Upper lobe of left lung (tissue), 4 donors: ENCODE measurements at regions not wholly inside any gene's neighbourhood (a gene's known extent, or its start where the extent isn't known, plus 50 kb on each side); places are given as distances from the start of the nearest gene placed in this dataset.

Experiments
- POLR2A ChIP-seq, 4 donors: fragments of 450-650 bp; IDR thresholded peaks; one replicate each; pipeline ENCODE4 v1.5.1; 2016 to 2017; ENCODE audit warnings: antibody characterized with exemption in 4 of 4, mild to moderate bottlenecking in 2 of 4
- TF ChIP-seq, protein P1 (sequence below), 6 experiments: fragments of 450-650 bp in 4 of 6; fragments of 200-600 bp in 2 of 6; sonication (generic) in 2 of 6; IDR thresholded peaks; one replicate each; pipeline ENCODE4 v1.5.1; 2016 to 2019; ENCODE audit warnings: antibody characterized with exemption in 6 of 6

DNA sequence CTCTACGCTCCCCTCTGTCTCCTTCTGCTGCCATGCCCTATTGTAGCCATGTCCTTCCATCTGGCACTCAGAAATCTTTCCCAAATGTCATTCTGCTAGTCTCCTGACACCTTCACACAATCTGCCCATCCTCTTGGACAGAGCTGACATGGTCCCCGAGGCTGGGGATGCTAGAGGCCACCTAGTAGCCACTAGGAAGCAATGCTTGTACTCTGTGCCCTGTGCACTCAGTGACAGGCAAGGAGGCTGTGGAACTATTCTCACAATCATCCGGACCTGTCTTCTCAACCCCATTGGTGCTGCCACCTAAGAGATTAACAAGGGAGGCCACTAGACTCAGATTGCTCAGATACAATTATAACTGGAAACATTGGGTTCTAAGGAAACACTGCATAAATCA is 112.6 kb upstream of the TMEM164 start:
- TF ChIP-seq, protein P1, sequence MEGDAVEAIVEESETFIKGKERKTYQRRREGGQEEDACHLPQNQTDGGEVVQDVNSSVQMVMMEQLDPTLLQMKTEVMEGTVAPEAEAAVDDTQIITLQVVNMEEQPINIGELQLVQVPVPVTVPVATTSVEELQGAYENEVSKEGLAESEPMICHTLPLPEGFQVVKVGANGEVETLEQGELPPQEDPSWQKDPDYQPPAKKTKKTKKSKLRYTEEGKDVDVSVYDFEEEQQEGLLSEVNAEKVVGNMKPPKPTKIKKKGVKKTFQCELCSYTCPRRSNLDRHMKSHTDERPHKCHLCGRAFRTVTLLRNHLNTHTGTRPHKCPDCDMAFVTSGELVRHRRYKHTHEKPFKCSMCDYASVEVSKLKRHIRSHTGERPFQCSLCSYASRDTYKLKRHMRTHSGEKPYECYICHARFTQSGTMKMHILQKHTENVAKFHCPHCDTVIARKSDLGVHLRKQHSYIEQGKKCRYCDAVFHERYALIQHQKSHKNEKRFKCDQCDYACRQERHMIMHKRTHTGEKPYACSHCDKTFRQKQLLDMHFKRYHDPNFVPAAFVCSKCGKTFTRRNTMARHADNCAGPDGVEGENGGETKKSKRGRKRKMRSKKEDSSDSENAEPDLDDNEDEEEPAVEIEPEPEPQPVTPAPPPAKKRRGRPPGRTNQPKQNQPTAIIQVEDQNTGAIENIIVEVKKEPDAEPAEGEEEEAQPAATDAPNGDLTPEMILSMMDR (IDR thresholded peaks at IDR 0.05) = no peak
- no peak for TF ChIP-seq POLR2A (IDR thresholded peaks at IDR 0.05)
